ENCODE measurements at regions not wholly inside any gene's neighbourhood (a gene's known extent, or its start where the extent isn't known, plus 50 kb on each side); places are given as distances from the start of the nearest gene placed in this dataset.
A peak's percentile ranks its signal among the peaks of the same experiment; 100 is the strongest.

DNA sequence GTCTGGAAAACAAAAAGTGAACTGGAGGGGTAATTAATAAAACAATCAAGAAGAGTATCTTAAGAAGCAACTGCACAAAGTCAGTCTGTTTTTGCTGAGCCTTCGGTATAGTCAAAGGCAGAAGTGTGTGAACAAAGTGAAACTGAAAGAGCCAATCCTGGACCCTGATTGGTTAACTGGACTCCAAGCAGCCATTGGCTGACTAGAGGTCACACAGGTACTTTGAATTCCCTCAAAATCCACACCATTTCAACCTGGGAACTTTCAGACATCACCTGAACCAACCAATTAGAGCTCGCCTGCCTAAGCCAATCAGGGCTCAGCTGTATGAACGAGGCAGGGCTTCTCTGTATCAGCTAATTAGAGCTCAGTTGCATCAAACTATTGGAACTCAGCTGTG lies 286.7 kb downstream of the TLE4 start:
- DNase-seq (ENCODE audit: low read depth): peak; percentile 15

DNA sequence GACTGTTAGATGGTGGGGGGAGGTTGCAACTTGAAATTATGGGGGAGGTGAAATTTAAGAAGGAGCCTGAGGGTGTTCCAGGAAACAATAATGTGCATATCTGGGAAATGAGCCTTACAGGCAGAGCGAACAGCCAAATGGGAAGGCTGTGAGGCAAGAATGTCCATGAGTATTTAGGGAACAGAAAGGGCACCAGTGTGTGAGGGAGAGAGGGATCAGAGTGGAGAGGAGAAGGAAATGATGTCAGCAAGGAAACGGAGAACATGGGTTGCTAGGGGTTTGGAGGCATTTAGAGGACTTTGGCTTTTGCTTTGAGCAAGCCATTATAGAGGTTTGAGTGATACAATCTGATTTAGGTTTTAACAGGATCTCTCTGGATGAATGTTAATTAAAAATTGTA lies 285.4 kb downstream of the TLE4 start:
- no peak for DNase-seq (ENCODE audit: low read depth)

DNA sequence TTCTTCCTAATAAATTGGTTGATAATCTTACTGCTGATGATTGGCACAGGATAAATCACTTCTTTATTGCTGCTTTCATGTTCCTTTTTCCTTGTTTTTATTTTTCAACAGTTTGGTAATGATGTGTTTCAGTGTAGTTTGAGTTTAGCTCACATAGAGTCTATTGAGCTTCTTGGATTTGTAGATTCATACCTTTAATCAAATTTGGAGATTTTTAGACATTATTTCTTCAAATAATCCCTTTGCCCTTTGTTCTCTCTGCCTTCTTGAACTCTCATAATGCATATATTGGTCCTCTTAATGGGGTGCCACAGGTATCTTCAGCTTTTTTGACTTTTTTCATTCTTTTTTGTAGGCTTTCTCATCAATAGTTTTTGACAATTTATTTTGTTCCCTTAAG lies 275.3 kb downstream of the TLE4 start:
- no peak for DNase-seq (ENCODE audit: low read depth)

DNA sequence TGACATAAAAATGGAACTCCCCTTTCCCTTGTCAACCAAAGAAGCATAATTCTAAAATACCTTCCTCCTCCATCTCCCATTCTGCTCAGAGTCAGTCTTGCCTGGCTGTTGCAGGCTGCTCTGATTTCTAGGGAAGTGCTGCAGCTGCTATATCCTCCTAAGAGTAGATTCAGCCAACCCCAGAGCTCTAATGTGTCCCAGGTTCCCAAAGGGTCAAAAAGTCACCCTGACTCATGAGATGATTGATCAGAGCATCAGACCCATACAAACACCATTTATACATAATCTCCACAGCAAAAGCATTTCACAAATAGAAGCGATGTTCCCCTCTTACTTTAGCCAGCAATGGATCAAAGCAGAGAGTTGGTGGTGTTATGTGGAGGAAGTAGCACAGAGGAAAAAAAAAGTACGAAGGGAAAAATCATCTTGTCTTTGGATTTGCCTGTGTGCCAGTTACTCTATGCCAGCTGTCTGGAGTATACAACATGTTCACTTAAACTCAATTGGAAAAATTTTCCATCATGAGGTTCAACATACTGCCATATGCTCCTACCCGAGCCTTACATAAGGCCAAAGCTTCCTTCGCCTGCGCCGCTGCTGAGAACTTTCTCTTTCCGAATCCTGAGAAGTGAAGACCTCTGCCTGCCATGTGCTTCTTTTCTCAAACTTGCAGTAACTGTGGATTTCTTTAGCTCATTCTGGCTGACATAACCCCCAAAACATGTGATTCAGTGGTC lies 258.0 kb downstream of the TLE4 start:
- DNase-seq (ENCODE audit: low read depth): no peak

DNA sequence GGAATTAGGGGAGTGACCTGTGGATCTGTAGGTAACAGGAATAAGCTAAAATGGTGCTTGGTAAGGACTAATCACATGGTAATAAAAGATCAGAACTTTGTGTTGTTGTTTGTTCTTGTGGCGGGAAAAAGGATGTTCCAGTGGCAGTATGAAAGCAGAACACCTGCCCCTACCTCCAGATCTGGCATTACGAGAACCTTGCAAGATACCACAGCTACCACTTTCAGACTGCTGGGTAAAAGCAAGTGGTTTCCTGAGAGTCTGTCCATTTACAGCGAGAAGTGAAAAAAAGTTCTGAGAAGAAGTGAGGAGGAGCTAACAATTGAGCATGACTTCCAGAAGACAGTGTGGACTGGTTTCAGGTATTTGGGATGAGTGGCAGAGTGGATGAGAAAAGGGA lies 252.5 kb downstream of the TLE4 start:
- no peak for DNase-seq (ENCODE audit: low read depth)

DNA sequence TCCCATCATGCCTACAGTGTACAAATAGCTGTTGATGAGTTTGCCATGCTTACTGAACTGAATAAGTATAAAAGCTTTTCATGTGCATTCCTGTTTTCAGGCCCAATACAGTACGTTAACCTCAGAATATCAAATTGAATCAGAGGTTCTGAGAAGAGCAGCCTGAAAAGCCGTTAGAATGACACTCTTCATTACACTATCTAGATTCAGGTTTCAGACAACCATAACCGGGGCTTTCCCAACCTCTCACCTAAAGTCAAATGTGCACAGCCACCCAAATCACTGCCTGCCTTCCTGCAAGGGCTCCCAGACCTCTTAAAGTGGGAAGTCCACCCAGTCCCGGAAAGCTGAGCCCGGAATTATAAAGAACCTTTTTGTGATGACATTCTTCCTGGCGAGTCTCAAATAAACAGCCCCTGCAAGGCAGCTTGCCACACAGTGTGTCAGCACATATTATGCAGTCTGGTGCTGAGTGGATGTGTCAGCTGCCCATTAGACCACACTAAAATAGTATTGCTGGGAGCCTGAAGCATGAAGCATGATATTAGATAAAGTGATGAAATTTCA lies 245.8 kb downstream of the TLE4 start:
- DNase-seq (ENCODE audit: low read depth): no peak

DNA sequence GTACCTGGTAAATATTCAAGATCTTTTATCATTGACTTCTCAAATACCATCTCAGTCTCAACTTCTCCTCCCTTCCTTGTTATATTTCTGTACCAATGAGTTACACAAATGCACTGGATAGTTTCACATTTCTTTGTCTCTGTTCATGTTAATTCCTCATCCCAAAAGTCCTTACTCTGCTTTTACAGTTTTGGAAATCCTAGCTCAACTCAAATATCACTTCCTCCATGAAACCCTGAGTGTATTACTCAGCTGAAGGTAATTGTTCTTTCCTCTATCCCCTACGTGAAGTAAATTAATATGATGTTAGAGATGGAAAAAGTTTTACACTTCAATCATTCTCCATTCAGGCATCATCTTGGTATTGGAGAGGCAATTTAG lies 241.5 kb downstream of the TLE4 start:
- DNase-seq (ENCODE audit: low read depth): no peak

DNA sequence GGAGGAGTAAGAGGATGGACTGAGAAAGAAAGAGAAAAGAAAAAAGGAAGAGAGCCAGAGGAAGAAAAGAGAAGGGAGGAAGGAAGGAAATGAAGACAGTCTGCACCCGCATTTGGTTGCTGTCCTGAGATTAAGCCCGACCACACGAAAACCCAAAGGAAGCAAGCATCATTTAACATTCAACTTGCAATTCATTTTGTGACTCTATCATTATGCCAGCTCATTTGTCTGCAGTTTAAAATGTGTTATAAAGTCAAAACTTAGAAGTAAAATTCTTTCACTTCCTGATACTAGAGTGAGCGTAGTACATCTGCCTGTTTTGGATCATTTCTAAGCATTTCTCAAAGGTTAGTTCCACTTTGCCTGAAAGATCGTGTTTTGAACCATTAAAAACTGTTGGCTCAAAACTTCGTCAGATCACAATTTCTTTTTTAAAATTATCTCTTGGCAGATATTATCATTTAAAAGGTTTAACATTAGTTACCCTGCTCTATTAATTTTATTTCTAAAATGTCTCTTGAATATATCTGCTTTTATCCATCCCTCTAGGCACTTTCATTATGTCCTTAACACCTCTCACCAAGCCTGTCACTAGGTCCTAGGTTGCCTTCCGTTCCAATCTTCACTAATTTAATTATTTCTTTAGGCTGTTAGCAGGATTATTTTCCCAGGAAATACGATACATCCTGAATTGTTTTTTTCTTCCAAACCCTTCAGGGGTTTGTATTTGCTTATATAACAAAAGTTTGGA lies 240.9 kb downstream of the TLE4 start:
- DNase-seq (ENCODE audit: low read depth): no peak

DNA sequence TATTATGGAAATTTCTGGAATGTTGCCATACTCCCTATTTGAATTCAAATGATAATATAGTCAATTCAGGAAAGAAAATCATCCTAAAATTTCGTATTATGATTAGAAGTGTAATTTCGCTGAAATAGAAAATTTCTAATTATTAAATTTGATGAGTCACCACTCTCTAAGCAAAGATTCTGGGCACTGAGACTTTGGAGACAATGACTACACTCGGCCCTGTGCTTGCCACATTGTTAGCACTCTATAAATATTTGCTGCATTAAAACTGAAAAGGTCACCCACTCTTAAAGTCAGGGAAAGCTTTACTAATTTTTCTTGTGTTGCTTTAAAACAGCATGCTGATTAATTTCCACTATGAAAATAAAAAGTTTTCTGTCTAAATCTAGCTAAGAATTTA lies 240.3 kb downstream of the TLE4 start:
- DNase-seq (ENCODE audit: low read depth): no peak

DNA sequence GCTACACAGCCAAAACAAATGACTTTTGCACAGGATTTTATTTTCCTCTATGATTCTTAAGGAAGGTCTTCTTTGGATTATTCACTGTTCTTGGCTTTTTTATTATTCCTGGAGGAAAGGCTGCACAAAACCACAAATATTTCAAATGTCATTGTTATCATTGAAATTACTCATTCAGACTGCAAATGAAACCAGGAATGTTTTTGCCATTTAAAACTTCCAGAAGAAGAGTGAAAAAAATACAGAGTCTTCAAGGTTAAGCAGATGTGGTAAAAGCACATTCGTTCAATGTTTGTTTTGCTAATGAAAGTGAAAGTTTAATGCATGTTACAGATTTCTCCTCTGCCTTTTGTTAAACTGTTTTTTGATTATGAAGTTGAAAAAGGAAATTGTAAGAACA lies 238.2 kb downstream of the TLE4 start:
- DNase-seq (ENCODE audit: low read depth): peak; percentile 56

DNA sequence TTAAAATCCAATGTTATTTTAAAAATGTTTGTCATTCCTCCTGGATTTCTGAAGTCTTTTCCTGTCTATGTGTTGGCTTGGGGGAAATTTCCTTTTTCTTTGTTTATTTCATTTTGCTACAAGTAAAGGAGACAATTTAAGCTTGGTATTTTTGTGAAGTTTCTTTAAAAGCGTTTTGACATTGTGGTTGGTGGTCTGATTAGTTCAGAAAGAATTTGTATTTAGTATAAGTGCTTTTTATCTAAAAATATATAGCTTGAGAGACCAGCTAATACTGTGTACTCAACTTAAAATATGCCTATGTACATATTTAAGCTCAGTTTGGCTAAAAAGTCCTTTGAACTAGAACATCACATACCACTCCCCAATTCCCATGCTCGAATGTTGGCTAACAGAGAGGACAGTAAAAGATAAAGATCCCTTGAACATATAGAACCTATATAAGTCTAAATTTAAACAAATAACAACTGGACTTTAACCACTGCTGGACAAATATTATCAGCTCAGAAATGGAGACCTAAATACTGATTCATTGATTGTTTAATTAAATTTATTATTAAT lies 237.6 kb downstream of the TLE4 start:
- DNase-seq (ENCODE audit: low read depth): no peak

DNA sequence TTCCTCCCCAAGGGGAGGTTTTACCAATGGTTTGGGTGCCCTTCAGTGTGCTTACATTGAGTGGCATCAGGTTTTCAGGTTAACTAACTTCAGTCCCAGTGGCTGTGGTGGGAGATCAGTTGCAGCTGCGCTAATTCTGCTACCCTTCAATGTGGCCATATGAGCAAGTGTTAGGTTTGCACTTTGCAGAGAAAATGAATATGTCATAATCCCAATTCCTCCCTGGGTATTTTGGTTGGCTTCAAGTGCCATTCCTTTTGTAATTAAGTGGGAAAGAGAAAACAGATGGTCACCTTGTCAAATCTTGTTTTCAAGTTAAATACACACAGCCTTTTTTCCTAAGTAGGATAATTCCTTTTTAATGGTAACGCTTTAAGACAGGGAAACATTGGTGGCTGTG lies 236.2 kb downstream of the TLE4 start:
- peak; percentile 15 for DNase-seq (ENCODE audit: low read depth)

DNA sequence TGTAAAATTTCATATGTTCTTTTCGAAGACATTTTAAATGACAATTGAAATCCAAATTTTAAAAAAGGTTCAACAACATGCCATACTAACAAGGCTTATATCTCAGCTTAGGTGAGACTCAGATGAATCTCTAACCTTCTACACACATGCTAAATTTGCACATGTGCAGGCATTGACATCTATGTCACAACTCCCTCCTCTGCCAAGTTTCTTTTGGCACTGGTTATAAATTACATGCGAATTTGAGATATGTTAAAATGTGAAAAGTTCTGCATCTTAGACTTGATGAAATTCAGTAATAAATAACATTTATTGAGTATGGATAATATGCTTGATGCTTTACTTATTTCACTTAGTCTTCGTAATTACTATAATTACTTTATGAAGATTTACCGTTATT lies 234.3 kb downstream of the TLE4 start:
- no peak for DNase-seq (ENCODE audit: low read depth)

DNA sequence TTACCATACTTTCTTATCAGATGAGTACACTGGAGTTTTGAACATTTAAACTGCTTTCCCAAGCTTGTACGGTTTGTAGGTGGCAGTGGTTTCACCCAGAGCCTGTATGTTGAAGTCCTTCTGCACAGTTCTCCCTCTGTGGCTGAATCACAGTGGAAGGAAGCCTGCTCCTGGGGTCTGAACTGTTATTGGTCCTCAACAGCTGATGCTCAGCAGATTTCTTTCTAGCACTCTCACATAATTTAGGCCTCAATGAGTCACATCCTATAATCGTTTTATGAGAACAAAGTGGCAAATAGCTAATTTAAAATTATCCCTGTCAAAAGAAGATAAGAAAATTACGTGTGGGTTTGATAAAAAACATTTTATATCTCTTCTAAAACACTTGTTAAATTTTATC lies 229.7 kb downstream of the TLE4 start:
- peak; percentile 56 for DNase-seq (ENCODE audit: low read depth)

DNA sequence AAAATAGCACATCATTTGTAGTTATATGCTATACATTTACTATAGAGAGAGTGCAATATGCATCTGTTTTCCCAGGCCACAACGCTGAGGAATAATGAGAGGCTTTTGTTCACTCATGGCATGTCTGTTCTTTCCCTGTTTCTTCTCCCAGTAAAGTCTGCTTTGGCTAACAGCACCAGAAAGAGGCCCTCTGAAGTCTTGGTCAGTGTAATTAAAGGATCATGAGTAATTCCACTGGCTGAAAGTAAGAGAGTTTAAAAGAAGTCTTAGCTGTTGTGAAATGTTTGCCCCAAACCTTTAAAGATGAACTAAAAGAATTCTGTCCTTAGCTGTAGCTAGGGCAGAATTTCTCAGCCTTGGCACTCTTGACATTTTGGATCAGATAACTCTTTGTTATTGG lies 228.8 kb downstream of the TLE4 start:
- no peak for DNase-seq (ENCODE audit: low read depth)

DNA sequence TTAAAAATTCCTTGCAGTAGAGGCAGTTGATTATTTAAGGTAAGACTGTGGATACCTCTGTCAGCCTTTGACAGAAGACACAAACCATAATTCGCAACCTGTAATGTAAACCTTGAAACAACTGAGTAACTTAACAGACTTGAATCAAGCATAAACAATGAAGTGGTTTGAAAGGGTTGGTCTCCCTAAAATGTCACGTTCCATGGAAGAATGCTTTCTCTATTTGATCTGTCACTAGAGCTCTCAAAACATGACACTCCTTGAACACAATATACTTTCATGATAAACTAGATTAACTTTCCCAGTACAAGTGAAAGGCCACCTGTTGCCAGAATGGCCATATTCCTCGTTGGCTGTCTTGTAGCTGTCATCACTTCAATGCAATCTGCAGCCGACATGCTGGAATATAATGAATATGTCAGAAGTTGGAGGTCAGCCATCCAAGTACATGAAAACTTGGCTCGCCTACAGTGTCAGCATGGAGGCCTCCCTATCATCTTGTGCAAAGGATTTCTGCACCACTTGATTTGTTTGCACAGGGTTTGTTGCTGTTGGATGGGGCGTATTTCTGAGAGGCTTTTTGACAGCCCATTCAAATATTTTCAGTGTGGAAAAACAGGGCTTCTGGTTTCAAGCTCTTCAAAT lies 228.0 kb downstream of the TLE4 start:
- no peak for DNase-seq (ENCODE audit: low read depth)

DNA sequence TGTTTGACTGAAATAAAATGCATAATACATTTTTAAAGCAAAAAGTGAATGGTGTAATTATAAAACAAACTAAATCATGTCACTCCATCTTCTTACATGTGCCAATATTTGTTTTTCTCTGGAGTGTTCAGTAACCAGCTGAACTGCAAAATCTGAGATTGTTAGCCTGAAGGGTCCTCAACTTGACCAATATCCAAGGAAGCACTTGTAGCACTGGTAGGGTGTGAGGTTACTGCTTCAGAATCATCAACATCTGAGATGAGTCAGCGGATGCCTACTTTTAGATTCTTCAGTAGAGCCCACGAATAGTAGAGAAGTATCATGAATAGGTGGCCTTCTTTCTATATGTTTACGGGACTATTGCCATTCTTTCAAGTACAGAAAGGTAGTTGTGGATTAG lies 226.7 kb downstream of the TLE4 start:
- DNase-seq (ENCODE audit: low read depth): no peak

DNA sequence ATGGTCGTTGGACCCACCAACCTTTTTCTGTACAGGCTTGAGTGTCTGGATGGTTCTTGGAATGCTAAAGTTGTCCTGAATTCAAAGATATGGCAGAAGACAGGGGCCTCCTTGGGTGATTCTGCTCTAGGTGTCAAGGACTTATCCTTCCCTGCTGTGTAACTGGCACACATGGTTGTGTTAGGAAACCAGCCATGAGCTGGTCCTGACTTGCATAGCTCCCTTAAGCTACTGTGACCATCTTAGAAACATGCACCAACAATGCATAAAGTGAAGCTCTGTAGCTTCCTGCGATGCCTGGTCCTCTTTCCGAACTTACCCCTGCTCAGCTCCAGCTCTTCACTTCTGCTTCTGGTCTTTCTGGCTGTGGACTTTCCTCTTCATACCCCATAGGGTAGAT lies 224.6 kb downstream of the TLE4 start:
- DNase-seq (ENCODE audit: low read depth): no peak

DNA sequence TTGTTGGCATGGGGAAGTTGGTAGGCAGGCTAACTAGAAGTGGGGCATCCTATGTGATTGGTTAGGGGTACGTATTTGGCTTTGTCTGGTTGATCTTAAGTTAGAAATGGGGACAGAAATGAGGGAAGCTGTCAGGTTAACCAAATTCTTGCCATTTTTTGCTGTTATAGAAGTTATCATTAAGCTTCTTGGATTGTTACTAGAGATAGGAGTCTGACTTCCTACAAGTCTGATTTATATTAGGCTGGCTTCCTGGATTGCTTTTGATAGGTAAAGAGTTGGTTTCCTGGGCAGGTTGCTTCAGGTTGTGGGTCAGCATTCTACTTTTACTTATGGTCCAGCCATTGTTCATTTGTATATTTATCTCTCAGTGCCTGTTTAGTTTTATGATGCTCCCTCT lies 216.9 kb downstream of the TLE4 start:
- DNase-seq (ENCODE audit: low read depth): no peak

DNA sequence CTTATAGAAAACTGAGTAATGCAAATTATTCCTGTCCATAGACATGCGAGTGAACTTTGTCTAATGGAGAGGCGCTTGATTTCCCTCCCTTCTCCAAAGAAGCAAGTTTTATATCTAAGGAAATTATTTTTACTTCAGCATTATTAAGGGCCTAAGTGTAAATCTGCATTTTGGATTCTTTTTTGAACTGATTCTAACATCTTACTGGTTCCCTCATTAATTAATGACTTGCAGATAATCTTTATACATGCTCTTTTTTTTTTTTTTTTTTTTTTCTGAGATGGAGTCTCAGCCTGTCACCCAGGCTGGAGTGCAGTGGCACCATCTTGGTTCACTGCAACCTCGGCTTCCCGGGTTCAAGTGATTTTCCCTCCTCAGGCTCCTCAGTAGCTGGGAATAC lies 209.5 kb downstream of the TLE4 start:
- DNase-seq (ENCODE audit: low read depth): no peak

DNA sequence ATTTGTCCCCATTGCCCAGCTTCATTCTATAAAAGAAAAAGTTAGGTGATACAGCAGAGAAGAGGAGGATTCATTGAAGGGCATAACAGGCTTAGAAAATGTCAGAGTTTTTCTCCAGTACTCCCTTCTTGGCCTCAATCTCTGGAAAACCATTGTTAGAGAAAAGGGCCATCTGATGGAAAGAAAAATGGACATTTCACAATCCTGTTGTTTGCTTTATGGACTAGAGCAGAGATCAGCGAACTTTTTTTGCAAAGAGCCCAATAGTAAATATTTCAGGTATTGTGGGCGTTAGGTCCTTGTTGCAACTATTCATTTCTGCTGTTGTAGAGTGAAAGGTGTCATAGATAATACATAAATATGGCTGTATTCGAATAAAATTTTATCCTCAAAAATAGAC lies 208.8 kb downstream of the TLE4 start:
- no peak for DNase-seq (ENCODE audit: low read depth)

DNA sequence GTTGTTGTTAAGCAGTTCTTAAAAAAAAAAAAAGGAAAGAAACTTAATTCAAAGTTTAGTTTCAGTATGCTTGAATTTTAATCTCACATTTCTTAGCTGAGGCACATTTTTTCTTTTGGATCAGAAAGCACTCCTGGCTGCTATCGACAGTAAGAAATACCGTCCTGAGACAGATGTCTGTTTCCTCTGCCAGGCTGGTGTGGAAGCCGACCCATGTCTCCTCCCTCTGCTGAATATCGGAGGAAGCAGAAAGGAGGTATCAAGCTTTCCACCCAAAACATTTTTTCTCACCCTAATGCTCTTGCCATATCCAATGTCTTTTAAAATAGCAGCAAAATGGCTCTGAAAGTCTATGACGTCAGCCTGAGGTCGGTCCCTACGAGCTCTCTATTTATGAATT lies 208.1 kb downstream of the TLE4 start:
- DNase-seq (ENCODE audit: low read depth): no peak

All from myocyte (in vitro differentiated cells).